K562 (cell line): ENCODE measurements at regions not wholly inside any gene's neighbourhood (a gene's known extent, or its start where the extent isn't known, plus 50 kb on each side); places are given as distances from the start of the nearest gene placed in this dataset.

ENCODE experiments used
- CEBPZ ChIP-seq: fragments of 150-350 bp; IDR thresholded peaks from 2 replicates; pipeline ENCODE4 v1.6.1; 2014; ENCODE audit warnings: low read depth, mild to moderate bottlenecking, low read length, borderline replicate concordance
- FOXJ2 ChIP-seq: fragments of 200-800 bp; sonication (Bioruptor generic); IDR thresholded peaks from 2 replicates; pipeline ENCODE4 v1.6.1; 2016; ENCODE audit warnings: missing genetic modification characterization, missing compliant biosample characterization
- HMGXB4 ChIP-seq: sonication (generic); formaldehyde crosslinking; IDR thresholded peaks from 2 replicates; pipeline ENCODE4 v1.8.1; 2023; ENCODE audit warnings: mild to moderate bottlenecking, missing genetic modification reagents

DNA sequence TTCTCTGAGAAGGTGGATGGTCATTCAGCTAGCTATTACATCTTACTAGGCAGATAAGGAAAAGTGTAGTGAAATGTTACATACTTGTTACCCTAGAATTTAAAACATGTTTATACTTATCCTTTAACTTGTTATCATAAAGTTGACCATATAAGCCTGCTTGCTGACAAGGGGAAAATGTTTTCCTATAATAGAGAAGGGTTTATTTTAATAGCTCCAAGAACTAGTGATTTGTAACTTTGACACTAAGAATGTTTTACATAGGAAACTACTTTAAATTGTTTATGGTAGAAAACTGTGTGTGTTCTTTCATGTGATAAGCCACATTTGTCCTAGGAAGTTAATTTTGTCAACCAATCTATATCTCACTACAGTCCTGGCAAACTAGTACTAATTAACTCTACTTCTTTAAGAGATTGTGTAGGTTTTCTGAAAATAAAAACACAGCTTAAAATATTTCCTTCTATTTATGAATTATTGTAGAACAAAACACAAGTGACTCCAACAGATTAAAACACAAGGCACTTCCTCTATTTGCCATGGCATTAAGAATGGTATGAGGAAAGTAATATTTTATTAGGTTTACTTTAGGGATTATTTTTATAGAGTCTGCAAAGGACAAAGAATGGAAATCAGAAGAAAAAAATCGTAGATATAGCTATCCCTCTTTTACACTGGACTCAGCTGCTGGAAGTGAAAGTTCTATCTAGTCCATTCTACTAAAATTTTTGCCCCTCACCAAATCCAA is 233.3 kb upstream of the NBEA start (continued):
- TF ChIP-seq CEBPZ = no peak
- TF ChIP-seq HMGXB4 (CRISPR knock-in tag) = no peak
- TF ChIP-seq FOXJ2 (tag) = no peak
